ENCODE measurements at regions not wholly inside any gene's neighbourhood (a gene's known extent, or its start where the extent isn't known, plus 50 kb on each side); places are given as distances from the start of the nearest gene placed in this dataset.
A peak's percentile ranks its signal among the peaks of the same experiment; 100 is the strongest.
"Not testable (repeated sequence)": the region's sequence is repeated elsewhere in the genome, so short reads cannot be mapped to it uniquely, and the experiment has no call there.

- peak; percentile 5 for DNase-seq (ENCODE audit: insufficient read length)
- no peak for TF ChIP-seq POLR2AphosphoS5 (IDR thresholded peaks at IDR 0.05; ENCODE audit: low read depth, low read length)
- no peak for TF ChIP-seq POLR2A (IDR thresholded peaks at IDR 0.05; ENCODE audit: low read depth, low read length)
- TF ChIP-seq TAF1 (IDR thresholded peaks at IDR 0.05; ENCODE audit: borderline replicate concordance, low read depth, low read length), result no peak
- FAIRE-seq, result peak; percentile 72
Observed at GRCh38 chr3:153221748-153222162, 59.7 kb downstream of the RAP2B start.

- not testable (repeated sequence) for DNase-seq (ENCODE audit: insufficient read length); FAIRE-seq
Observed at GRCh38 chr3:153226877-153227276, 64.9 kb downstream of the RAP2B start.

- FAIRE-seq; DNase-seq (ENCODE audit: insufficient read length): not testable (repeated sequence)
Observed at GRCh38 chr3:153230427-153230826, 68.4 kb downstream of the RAP2B start.

GRCh38 chr3:153231245-153231644 lies 69.2 kb downstream of the RAP2B start:
- DNase-seq (ENCODE audit: insufficient read length); FAIRE-seq: not testable (repeated sequence)

GRCh38 chr3:153232050-153232752 lies 70.2 kb downstream of the RAP2B start:
- FAIRE-seq; DNase-seq (ENCODE audit: insufficient read length): not testable (repeated sequence)

GRCh38 chr3:153232851-153233271 lies 70.8 kb downstream of the RAP2B start:
- FAIRE-seq (no peak), DNase-seq (ENCODE audit: insufficient read length) (no peak)
- no peak for TF ChIP-seq POLR2AphosphoS5 (IDR thresholded peaks at IDR 0.05; ENCODE audit: low read depth, low read length)
- TF ChIP-seq TAF1 (IDR thresholded peaks at IDR 0.05; ENCODE audit: borderline replicate concordance, low read depth, low read length), result no peak
- TF ChIP-seq POLR2A (IDR thresholded peaks at IDR 0.05; ENCODE audit: low read depth, low read length), result no peak

GRCh38 chr3:153233986-153234385 lies 72.0 kb downstream of the RAP2B start:
- FAIRE-seq (no peak), DNase-seq (ENCODE audit: insufficient read length) (no peak)
- no peak for TF ChIP-seq POLR2AphosphoS5 (IDR thresholded peaks at IDR 0.05; ENCODE audit: low read depth, low read length)
- TF ChIP-seq TAF1 (IDR thresholded peaks at IDR 0.05; ENCODE audit: borderline replicate concordance, low read depth, low read length), result no peak
- no peak for TF ChIP-seq POLR2A (IDR thresholded peaks at IDR 0.05; ENCODE audit: low read depth, low read length)

- no peak for TF ChIP-seq POLR2AphosphoS5 (IDR thresholded peaks at IDR 0.05; ENCODE audit: low read depth, low read length)
- no peak for TF ChIP-seq TAF1 (IDR thresholded peaks at IDR 0.05; ENCODE audit: borderline replicate concordance, low read depth, low read length)
- TF ChIP-seq POLR2A (IDR thresholded peaks at IDR 0.05; ENCODE audit: low read depth, low read length), result no peak
- DNase-seq (ENCODE audit: insufficient read length) (no peak), FAIRE-seq (no peak)
Observed at GRCh38 chr3:153242896-153243295, 80.9 kb downstream of the RAP2B start.

GRCh38 chr3:153244961-153245360 lies 82.9 kb downstream of the RAP2B start:
- TF ChIP-seq POLR2AphosphoS5 (IDR thresholded peaks at IDR 0.05; ENCODE audit: low read depth, low read length), result no peak
- TF ChIP-seq TAF1 (IDR thresholded peaks at IDR 0.05; ENCODE audit: borderline replicate concordance, low read depth, low read length), result no peak
- TF ChIP-seq POLR2A (IDR thresholded peaks at IDR 0.05; ENCODE audit: low read depth, low read length), result no peak
- FAIRE-seq (no peak), DNase-seq (ENCODE audit: insufficient read length) (no peak)

- no peak for FAIRE-seq
- TF ChIP-seq TAF1 (IDR thresholded peaks at IDR 0.05; ENCODE audit: borderline replicate concordance, low read depth, low read length) (no peak), POLR2A (IDR thresholded peaks at IDR 0.05; ENCODE audit: low read depth, low read length) (no peak), POLR2AphosphoS5 (IDR thresholded peaks at IDR 0.05; ENCODE audit: low read depth, low read length) (no peak)
- no peak for DNase-seq (ENCODE audit: insufficient read length)
Observed at GRCh38 chr3:153245661-153246060, 83.6 kb downstream of the RAP2B start.

- FAIRE-seq, result no peak
- TF ChIP-seq TAF1 (IDR thresholded peaks at IDR 0.05; ENCODE audit: borderline replicate concordance, low read depth, low read length) (no peak), POLR2AphosphoS5 (IDR thresholded peaks at IDR 0.05; ENCODE audit: low read depth, low read length) (no peak), POLR2A (IDR thresholded peaks at IDR 0.05; ENCODE audit: low read depth, low read length) (no peak)
Observed at GRCh38 chr3:153246331-153246730, 84.3 kb downstream of the RAP2B start.

GRCh38 chr3:153246806-153247205 lies 84.8 kb downstream of the RAP2B start:
- DNase-seq (ENCODE audit: insufficient read length) (no peak), FAIRE-seq (no peak)
- TF ChIP-seq POLR2AphosphoS5 (IDR thresholded peaks at IDR 0.05; ENCODE audit: low read depth, low read length) (no peak), POLR2A (IDR thresholded peaks at IDR 0.05; ENCODE audit: low read depth, low read length) (no peak), TAF1 (IDR thresholded peaks at IDR 0.05; ENCODE audit: borderline replicate concordance, low read depth, low read length) (no peak)

More at GRCh38 chr3:153246331-153246730, 84.3 kb downstream of the RAP2B start:
- no peak for DNase-seq (ENCODE audit: insufficient read length)
